Karpas-422 (cell line): ENCODE measurements at regions not wholly inside any gene's neighbourhood (a gene's known extent, or its start where the extent isn't known, plus 50 kb on each side); places are given as distances from the start of the nearest gene placed in this dataset.

Experiments
- DNase-seq: peaks from one replicate; pipeline ENCODE4 v3.0.0-alpha.2; 2015
- H2AFZ ChIP-seq: fragments of 200-600 bp; sonication (generic); 2 replicates; pipeline ENCODE4 v1.6.1; 2014; ENCODE audit warnings: antibody characterized with exemption, low read length, mixed read lengths
- H3K27ac ChIP-seq: fragments of 200-600 bp; sonication (generic); 2 replicates; pipeline ENCODE4 v1.5.1; 2014; ENCODE audit warnings: mild to moderate bottlenecking, low read length, moderate library complexity
- H3K27me3 ChIP-seq: fragments of 200-600 bp; sonication (generic); 2 replicates; pipeline ENCODE4 v1.6.1; 2014; ENCODE audit warnings: low read length, mixed read lengths
- H3K36me3 ChIP-seq: fragments of 200-600 bp; sonication (generic); 2 replicates; pipeline ENCODE4 v1.6.1; 2014; ENCODE audit warnings: low read length, mixed read lengths; ENCODE audit not compliant: insufficient read depth
- H3K4me1 ChIP-seq: fragments of 200-600 bp; sonication (generic); 2 replicates; pipeline ENCODE4 v1.6.1; 2014; ENCODE audit warnings: mild to moderate bottlenecking, low read length, mixed read lengths
- H3K4me2 ChIP-seq: fragments of 200-600 bp; sonication (generic); 2 replicates; pipeline ENCODE4 v1.6.1; 2014; ENCODE audit warnings: low read length, low read depth, mild to moderate bottlenecking; ENCODE audit not compliant: poor library complexity, severe bottlenecking
- H3K4me3 ChIP-seq: fragments of 200-600 bp; sonication (generic); 2 replicates; pipeline ENCODE4 v1.5.1; 2014; ENCODE audit warnings: mild to moderate bottlenecking, antibody characterized with exemption, low read length, mixed read lengths
- H3K79me2 ChIP-seq: fragments of 200-600 bp; sonication (generic); 2 replicates; pipeline ENCODE4 v1.6.1; 2014; ENCODE audit warnings: mild to moderate bottlenecking, low read length, mixed read lengths
- H3K9ac ChIP-seq: fragments of 200-600 bp; sonication (generic); 2 replicates; pipeline ENCODE4 v1.6.0; 2014; ENCODE audit warnings: low read length
- H3K9me2 ChIP-seq: fragments of 200-600 bp; sonication (generic), shearing (Covaris generic); replicated peaks from 2 replicates; pipeline ENCODE4 v1.6.0; 2014; ENCODE audit warnings: mild to moderate bottlenecking, low read length, moderate library complexity; ENCODE audit not compliant: insufficient read depth
- H3K9me3 ChIP-seq: fragments of 300-700, 200-600 bp; sonication (generic); 2 replicates; pipeline ENCODE4 v1.6.1; 2014; ENCODE audit warnings: low read length, mixed read lengths
- H4K20me1 ChIP-seq: fragments of 200-600 bp; sonication (generic); 2 replicates; pipeline ENCODE4 v1.6.1; 2014; ENCODE audit warnings: mild to moderate bottlenecking, antibody characterized with exemption, low read length, low read depth; ENCODE audit not compliant: insufficient read depth

GRCh38 chr4:133263104-133263503 lies 114.0 kb downstream of the PCDH10 start:
- Histone ChIP-seq H3K9ac (no peak overlapping the region), H3K79me2 (no peaks in the 10 kb centered on the region), H3K9me3 (no peaks in the 10 kb centered on the region; the same call in 1 of the 2 replicates), H3K9me2 (no peaks in the 10 kb centered on the region), H3K27ac (no peak overlapping the region), H2AFZ (no peak overlapping the region), H3K27me3 (no peaks in the 10 kb centered on the region), H3K36me3 (no peaks in the 10 kb centered on the region), H3K4me2 (no peak overlapping the region), H3K4me3 (no peak overlapping the region), H3K4me1 (no peaks in the 10 kb centered on the region), H4K20me1 (no peaks in the 10 kb centered on the region)
- DNase-seq = no peak

- H3K27ac ChIP-seq = no peak overlapping the region
- H4K20me1 ChIP-seq = no peaks in the 10 kb centered on the region
- DNase-seq = no peak
- H3K9ac ChIP-seq = no peak overlapping the region
- H3K4me3 ChIP-seq = no peak overlapping the region
- no peak overlapping the region for H2AFZ ChIP-seq
- H3K9me3 ChIP-seq = no peaks in the 10 kb centered on the region
- H3K36me3 ChIP-seq = no peaks in the 10 kb centered on the region
- no peaks in the 10 kb centered on the region for H3K27me3 ChIP-seq
- H3K79me2 ChIP-seq = no peaks in the 10 kb centered on the region
- H3K4me2 ChIP-seq = no peak overlapping the region
- no peaks in the 10 kb centered on the region for H3K9me2 ChIP-seq
- no peaks in the 10 kb centered on the region; the same call in 1 of the 2 replicates for H3K4me1 ChIP-seq
These were observed 98.8 kb downstream of the PCDH10 start for GRCh38 chr4:133247861-133248260.

GRCh38 chr4:133245226-133245625 lies 96.1 kb downstream of the PCDH10 start:
- Histone ChIP-seq H3K27ac (no peak overlapping the region), H3K27me3 (no peaks in the 10 kb centered on the region), H3K4me2 (no peak overlapping the region), H3K9me3 (no peaks in the 10 kb centered on the region), H3K9me2 (no peaks in the 10 kb centered on the region), H3K4me1 (no peaks in the 10 kb centered on the region), H3K4me3 (no peak overlapping the region), H3K36me3 (no peaks in the 10 kb centered on the region), H2AFZ (no peak overlapping the region), H3K9ac (no peak overlapping the region), H4K20me1 (no peaks in the 10 kb centered on the region), H3K79me2 (no peaks in the 10 kb centered on the region)
- no peak for DNase-seq
